ENCODE measurements at regions not wholly inside any gene's neighbourhood (a gene's known extent, or its start where the extent isn't known, plus 50 kb on each side); places are given as distances from the start of the nearest gene placed in this dataset.
"Not testable (repeated sequence)": the region's sequence is repeated elsewhere in the genome, so short reads cannot be mapped to it uniquely, and the experiment has no call there.

- no peak for DNase-seq
Observed at GRCh38 chr6:93081901-93082300, 337.5 kb downstream of the EPHA7 start.

DNA sequence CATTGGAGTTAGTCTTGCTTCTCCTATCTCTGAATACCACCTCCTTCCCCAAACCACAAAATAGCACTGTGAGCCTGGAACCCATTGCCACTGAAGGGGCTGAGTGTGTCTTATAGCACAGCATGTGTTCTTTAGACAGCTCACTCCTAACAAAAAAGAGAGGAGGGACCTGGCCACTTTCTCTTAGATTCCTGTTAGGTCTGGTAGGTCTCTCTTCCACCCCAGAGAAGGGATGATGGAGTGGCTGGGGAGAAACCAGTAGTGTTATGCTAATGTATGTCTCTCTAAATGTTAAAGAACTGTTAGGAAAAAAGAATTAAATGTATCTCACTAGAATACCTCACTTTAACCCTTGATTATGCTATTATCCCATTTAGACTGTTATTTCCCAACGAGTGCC lies 340.3 kb downstream of the EPHA7 start:
- no peak for DNase-seq

GRCh38 chr6:93073811-93074210 lies 345.5 kb downstream of the EPHA7 start:
- no peak for DNase-seq

DNA sequence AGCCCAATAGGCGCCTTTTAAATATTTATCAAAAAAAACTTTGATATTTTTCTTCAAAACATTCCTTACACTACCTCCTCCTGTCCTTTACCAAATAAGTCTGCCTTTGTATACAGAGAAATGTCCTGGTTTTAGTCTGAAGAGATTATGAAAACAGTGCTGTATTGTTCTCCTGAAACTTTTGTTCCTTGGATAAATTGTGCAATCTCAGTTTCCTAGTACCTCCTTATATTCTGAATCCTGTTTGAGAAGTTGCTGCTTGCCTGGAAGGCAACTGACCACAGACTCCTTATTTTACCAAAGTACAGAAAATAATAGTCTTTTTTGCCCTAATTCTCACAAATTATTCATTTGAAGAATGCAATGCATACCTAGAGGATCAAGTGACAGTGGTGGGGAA lies 349.5 kb downstream of the EPHA7 start:
- no peak for DNase-seq

DNA sequence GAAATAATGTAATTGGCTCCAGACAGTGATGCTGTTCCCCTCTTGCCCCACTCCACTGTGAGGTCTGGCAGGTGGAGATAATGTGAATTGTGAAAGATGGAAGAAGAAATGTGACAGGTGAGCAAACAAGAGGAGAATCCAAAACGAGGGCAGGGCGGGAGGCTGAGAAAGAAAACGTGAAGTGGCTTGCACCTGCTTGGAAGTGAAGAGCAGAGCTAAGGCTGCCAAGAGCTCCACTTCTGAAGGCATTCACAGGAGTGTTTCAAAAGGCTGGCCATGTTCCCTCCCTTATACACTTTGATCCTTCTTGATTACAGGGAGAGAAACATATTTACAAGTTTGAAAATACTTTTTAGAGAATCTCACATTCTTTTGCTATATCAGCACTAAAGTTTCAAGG lies 359.4 kb downstream of the EPHA7 start:
- DNase-seq = no peak

DNA sequence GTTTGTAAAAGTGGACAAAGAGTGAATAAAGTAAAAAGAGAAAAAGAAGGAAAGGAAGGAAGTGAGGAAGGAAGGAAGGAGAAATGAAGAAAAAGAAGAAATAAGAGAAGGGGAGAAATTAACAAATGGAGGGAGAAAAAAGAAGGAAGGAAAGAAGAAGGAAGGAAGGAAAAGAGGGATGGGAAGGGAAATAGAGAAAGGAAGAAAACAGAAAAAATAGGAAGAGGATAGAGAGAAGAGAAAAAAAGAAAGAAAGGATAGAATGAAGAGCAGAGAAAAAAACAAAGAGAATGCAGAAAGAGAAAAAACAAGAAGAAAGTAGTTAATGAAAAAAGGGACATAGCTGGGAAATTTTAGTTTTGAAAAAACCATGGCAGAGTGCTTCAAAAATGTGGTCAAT lies 361.8 kb downstream of the EPHA7 start:
- no peak for DNase-seq

DNA sequence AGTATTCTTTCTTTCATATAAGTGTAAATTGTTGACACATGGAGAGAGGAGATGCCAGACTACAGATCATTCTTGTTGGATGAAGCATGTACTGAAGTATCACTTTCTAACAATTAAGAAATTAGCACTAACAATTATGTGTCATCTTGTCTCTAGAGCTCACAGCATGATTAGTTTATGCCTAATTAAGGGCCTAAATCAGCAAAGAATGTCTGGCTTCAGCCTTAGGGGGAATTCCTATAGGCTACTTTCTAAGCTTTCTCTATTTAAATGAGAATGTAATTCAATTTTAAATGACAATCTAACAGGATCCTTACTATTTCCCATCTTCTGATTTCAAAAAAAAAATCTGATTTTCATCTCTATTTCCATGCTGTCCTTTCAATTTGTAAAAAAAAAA lies 371.0 kb downstream of the EPHA7 start:
- DNase-seq = no peak

GRCh38 chr6:93047033-93047432 lies 372.3 kb downstream of the EPHA7 start:
- no peak for DNase-seq

GRCh38 chr6:93045156-93045555 lies 374.2 kb downstream of the EPHA7 start:
- no peak for DNase-seq

DNA sequence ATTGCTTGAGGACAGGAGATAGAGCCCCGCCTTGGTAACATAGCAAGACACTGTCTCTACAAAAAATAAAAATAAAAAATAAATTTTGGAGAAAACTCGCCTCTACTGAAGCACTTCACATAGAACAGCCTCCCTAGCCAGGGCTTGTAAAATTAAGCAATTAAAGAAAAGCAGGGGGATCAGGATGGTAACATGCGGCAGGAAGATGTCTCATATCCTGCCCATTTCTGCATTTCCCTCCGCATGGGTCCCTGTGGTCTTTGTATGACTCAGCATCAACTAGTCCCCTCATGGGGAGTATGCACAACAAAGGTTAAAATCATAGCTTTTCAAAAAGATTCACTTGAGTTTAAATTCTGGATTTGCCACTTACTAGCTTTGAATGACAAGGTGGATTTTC lies 379.0 kb downstream of the EPHA7 start:
- DNase-seq = no peak

DNA sequence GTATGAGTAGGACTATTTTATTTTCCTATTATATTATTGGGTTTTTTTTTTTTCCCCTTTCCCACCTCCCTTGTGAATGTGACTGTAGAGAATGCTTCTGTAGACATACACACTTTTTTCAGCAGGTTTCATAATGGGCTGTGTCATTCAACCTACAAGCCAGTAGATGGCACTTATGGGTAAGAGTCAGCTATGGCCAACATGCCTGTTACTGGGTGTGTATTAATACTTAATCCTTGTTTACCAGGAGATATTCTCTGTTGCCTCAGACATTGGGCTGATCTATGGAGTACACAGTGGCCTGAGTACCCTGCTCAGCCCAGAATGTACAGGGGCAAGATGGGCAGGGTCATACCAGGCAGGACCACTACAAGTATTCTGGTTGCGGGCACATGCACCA lies 382.5 kb downstream of the EPHA7 start:
- no peak for DNase-seq

- DNase-seq = no peak
Observed at GRCh38 chr6:93035756-93036155, 383.6 kb downstream of the EPHA7 start.

DNA sequence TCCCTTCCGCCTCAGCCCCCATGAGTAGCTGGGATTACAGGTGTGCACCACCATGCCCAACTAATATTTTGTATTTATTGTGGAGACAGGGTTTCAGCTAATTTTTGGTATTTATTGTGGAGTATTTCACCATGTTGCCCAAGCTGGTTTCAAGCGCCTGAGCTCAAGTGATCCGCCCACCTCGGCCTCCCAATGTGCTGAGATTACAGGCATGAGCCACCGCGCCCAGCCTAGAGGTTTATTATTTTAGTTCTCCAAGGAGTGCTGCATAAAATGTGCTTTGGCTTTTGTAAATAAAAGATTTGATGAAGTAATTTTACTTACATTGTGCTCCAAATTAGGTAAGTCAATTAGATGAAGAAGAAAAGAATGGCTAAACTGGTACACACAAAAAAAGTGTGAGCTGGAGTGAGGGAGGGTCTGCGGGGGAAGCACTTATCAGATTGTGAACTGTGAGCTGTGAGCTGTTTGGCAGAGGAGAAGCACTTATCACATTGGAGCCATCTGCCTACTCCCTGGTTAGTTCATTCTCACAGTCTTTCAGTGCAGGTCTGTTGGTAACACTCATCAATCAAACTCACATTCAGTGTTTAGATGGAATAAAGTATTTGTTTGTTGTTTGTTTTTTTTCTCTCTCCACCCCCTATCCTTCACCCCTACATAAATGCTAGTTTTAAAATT lies 398.0 kb downstream of the EPHA7 start:
- DNase-seq = no peak

DNA sequence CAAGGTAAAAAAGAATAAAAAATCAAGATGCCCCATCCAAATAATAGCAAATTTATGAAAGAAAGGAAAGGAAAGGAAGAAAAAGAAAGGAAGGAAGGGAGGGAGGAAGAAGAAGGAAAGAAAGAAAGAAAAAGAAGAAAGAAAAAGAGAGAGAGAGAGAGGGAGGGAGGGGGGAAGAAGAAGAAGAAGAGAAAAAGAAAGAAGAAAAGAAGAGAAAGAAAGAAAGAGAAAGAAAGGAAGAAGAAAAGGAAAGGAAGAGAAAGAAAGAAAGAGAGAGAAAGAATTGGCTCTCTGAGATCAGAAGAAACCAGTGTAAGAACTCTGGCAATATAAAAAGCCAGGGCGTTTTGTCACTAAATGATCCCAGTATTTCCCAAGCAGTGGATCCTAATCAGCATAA lies 401.7 kb downstream of the EPHA7 start:
- DNase-seq = no peak

DNA sequence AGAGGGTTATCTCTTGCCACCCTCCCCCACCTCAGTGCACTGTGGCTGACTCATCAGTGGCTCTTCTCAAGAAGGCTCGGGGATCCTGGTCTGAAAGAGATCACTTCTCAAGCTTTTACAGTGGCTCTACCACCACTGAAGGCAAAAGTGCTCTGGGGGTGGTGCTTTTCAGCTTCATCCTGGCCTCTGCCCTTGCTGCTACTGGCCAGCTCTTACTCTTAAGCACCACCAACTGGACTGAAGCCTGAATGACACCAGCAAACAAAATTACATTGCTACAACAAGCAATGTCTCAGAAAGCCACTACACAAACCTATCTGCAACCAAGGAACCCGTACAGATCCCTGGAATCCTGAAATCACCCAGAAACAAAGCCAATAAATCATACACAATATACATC lies 402.1 kb downstream of the EPHA7 start:
- DNase-seq = no peak

DNA sequence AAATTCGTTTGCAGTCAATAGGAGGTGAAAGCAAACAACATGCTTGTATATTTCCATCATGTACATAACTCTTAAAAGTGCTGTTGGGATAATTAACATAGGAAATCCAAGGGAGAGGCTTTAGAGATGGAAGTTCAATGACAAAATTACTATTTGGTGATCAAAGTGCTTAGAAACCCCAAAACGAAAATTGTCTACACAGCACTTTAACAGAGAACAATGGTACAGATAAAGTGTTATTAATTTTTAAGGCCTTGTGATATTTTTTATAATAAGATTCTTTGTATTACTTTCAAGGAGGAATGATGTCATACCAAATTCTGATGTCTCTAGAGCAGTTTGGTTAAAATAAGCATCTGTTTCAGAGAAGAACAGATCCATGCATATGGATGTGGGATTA lies 406.3 kb downstream of the EPHA7 start:
- DNase-seq = no peak

- no peak for DNase-seq
Observed at GRCh38 chr6:93008375-93008774, 411.0 kb downstream of the EPHA7 start.

DNA sequence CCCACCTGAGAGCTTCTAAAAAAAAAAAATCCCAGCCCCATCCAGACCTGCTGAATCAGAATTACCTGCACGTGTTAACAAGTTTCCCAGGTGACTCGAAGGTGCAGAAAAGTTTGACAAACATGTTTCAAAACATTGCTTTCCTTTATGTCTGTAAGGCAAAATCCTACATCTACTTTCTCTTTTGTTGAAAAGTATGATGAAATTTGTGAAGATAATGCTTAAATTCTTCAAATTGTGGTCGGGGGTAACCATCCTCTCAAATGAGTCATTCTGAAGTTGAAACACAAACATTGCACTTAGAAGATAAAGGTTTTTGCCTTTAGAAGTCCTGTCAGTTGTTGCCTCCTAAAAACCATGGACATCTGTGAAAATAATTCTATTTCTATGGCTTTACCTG lies 429.7 kb downstream of the EPHA7 start:
- DNase-seq = no peak

- no peak for DNase-seq
Observed at GRCh38 chr6:92979281-92979680, 440.1 kb downstream of the EPHA7 start.

- DNase-seq = no peak
Observed at GRCh38 chr6:92977018-92977417, 442.3 kb downstream of the EPHA7 start.

- no peak for DNase-seq
Observed at GRCh38 chr6:92967362-92967761, 452.0 kb downstream of the EPHA7 start.

GRCh38 chr6:92962846-92963245 lies 456.5 kb downstream of the EPHA7 start:
- DNase-seq = no peak

DNA sequence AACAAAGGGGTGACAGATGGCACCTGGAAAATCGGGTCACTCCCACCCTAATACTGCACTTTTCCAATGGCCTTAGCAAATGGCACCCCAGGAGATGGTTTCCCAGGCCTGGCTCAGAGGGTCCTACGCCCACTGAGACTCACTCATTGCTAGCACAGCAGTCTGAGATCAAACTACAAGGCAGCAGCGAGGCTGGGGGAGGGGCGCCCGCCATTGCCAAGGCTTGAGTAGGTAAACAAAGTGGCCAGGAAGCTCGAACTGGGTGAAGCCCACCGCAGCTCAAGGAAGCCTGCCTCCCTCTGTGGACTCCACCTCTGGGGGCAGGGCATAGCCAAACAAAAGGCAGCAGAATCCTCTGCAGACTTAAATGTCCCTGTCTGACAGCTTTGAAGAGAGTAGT lies 467.2 kb downstream of the EPHA7 start:
- not testable (repeated sequence) for DNase-seq

GRCh38 chr6:92945799-92946198 lies 473.6 kb downstream of the EPHA7 start:
- DNase-seq = no peak

DNA sequence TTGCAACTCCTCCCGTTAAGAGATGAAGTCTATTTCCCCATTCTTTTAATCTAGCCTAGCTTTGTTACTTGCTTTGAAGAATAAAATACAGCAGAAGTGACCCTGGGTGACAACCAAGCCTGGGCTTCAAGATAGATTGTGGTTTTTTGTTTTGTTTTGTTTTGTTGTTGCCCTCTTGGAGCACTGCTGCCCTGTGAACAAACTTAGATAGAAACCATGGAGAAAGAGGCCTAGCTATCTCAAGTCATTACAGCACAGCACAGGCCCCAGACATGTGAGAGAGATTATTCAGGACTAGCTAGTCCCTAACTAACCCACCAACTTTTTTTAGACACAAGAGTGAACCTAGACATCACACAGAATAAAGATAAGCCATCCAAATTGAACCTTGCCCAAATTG lies 475.2 kb downstream of the EPHA7 start:
- DNase-seq = no peak

DNA sequence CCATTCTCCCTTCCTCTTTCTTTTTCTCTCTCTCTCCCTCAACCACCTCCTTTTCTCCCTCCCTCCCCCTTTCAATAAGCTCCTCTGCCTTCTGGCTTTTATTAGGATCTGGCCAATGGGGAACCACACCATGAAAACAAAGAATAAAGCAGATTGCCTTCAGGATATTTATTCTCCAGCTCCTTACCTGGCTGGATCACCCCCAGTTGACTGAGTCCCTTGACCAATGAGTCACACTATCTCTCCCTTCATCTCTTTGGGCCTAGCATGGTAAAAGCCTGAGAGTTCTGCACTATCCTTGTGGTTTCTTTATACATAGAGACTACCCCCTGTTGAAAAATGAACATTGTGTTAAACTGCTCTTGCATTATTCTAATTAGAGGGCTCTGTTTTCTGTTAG lies 476.8 kb downstream of the EPHA7 start:
- DNase-seq = no peak

All from activated effector memory CD4-positive, alpha-beta T cell treated with anti-CD3 and anti-CD28 coated beads, Interleukin-2, amount 50 U/mL, for 16 hours (primary cell).